CD14-positive monocyte (primary cell): ENCODE measurements at regions not wholly inside any gene's neighbourhood (a gene's known extent, or its start where the extent isn't known, plus 50 kb on each side); places are given as distances from the start of the nearest gene placed in this dataset.

Experiments used
- DNase-seq, 3 donors: peaks; one replicate each; pipeline ENCODE4 v3.0.0-alpha.2; 2011 to 2022
- H2AFZ ChIP-seq: 2 replicates; pipeline ENCODE4 v1.6.0; 2012; ENCODE audit warnings: mild to moderate bottlenecking, low read depth, low read length, inconsistent platforms; ENCODE audit not compliant: insufficient read depth, poor library complexity, severe bottlenecking
- H3K27ac ChIP-seq, 2 donors: 1 replicate in 1 of 2; 2 replicates in 1 of 2; pipeline ENCODE4 v1.5.1; 2012 to 2013; ENCODE audit warnings: low read length in 2 of 2, control low read depth in 1 of 2, inconsistent platforms in 1 of 2, low read depth in 1 of 2, mild to moderate bottlenecking in 1 of 2
- H3K27me3 ChIP-seq, 2 donors: one replicate each; pipeline versions ENCODE4 v1.6.0 to v1.6.1; 2011 to 2013; ENCODE audit warnings: low read length in 2 of 2; ENCODE audit not compliant: control insufficient read depth in 2 of 2, insufficient read depth in 2 of 2
- H3K36me3 ChIP-seq, 2 donors: replicated peaks in 1 of 2; 1 replicate in 1 of 2; 2 replicates in 1 of 2; pipeline versions ENCODE4 v1.5.1 to v1.6.1; 2012 to 2013; ENCODE audit warnings: low read length in 2 of 2, control low read depth in 1 of 2, inconsistent platforms in 1 of 2, mild to moderate bottlenecking in 1 of 2; ENCODE audit not compliant: insufficient read depth in 2 of 2, control insufficient read depth in 1 of 2
- H3K4me1 ChIP-seq, 2 donors: 1 replicate in 1 of 2; 2 replicates in 1 of 2; pipeline versions ENCODE4 v1.5.1 to v1.6.1; 2012 to 2013; ENCODE audit warnings: low read length in 2 of 2, control low read depth in 1 of 2, inconsistent platforms in 1 of 2, mild to moderate bottlenecking in 1 of 2, moderate library complexity in 1 of 2; ENCODE audit not compliant: insufficient read depth in 2 of 2, control insufficient read depth in 1 of 2
- H3K4me2 ChIP-seq: replicated peaks from 2 replicates; pipeline ENCODE3; 2012; ENCODE audit warnings: low read length, moderate library complexity, mild to moderate bottlenecking; ENCODE audit not compliant: poor library complexity, severe bottlenecking; ENCODE audit errors: extremely low read depth
- H3K4me3 ChIP-seq, 3 experiments: fragments of 200-600 bp in 1 of 3; sonication (generic) in 1 of 3; replicated peaks in 1 of 3; 1 replicate in 2 of 3; 2 replicates in 1 of 3; pipeline ENCODE4 v1.5.1; 2011 to 2013; ENCODE audit warnings: low read length in 3 of 3, mild to moderate bottlenecking in 3 of 3, control low read depth in 2 of 3, low read depth in 2 of 3, inconsistent platforms in 1 of 3, moderate library complexity in 1 of 3
- H3K79me2 ChIP-seq: 2 replicates; pipeline ENCODE4 v1.6.0; 2012; ENCODE audit warnings: mild to moderate bottlenecking, control low read depth, inconsistent platforms, low read length, moderate library complexity; ENCODE audit not compliant: insufficient read depth
- H3K9ac ChIP-seq: 2 replicates; pipeline ENCODE4 v1.6.0; 2017; ENCODE audit warnings: low read length, mild to moderate bottlenecking; ENCODE audit not compliant: insufficient read depth, poor library complexity, severe bottlenecking
- H3K9me3 ChIP-seq, 2 donors: replicated peaks in 1 of 2; 1 replicate in 1 of 2; 2 replicates in 1 of 2; pipeline versions ENCODE4 v1.5.1 to v1.6.1; 2012 to 2013; ENCODE audit warnings: low read length in 2 of 2, control low read depth in 1 of 2; ENCODE audit not compliant: control insufficient read depth in 1 of 2, insufficient read depth in 1 of 2
- H4K20me1 ChIP-seq: 2 replicates; pipeline ENCODE4 v1.6.0; 2012; ENCODE audit warnings: mild to moderate bottlenecking, low read length, control low read depth, moderate library complexity; ENCODE audit not compliant: insufficient read depth
- H3K27ac Mint-ChIP-seq, 7 donors: one replicate each; pipeline ENCODE4 v1.8.0; 2020; ENCODE audit warnings: mild to moderate bottlenecking in 7 of 7, mixed read lengths in 7 of 7, moderate library complexity in 6 of 7, inconsistent platforms in 2 of 7
- H3K27me3 Mint-ChIP-seq, 3 donors: one replicate each; pipeline ENCODE4 v1.8.0; 2021 to 2022; ENCODE audit warnings: low read depth in 3 of 3, mild to moderate bottlenecking in 3 of 3, mixed read lengths in 3 of 3, moderate library complexity in 3 of 3, inconsistent platforms in 1 of 3
- H3K36me3 Mint-ChIP-seq, 2 donors: one replicate each; pipeline ENCODE4 v1.8.0; 2020; ENCODE audit warnings: mixed read lengths in 2 of 2, inconsistent platforms in 1 of 2, mild to moderate bottlenecking in 1 of 2
- H3K4me1 Mint-ChIP-seq: one replicate; pipeline ENCODE4 v1.8.0; 2020; ENCODE audit warnings: mild to moderate bottlenecking, mixed read lengths
- H3K4me3 Mint-ChIP-seq, 2 donors: one replicate each; pipeline ENCODE4 v1.8.0; 2020; ENCODE audit warnings: mild to moderate bottlenecking in 2 of 2, mixed read lengths in 2 of 2, moderate library complexity in 1 of 2
- H3K9me3 Mint-ChIP-seq, 7 donors: one replicate each; pipeline ENCODE4 v1.8.0; 2020 to 2022; ENCODE audit warnings: mixed read lengths in 7 of 7, mild to moderate bottlenecking in 6 of 7, moderate library complexity in 6 of 7, inconsistent platforms in 2 of 7
- CTCF ChIP-seq: fragments of 200-600 bp; IDR thresholded peaks from one replicate; pipeline ENCODE4 v1.8.0; 2022; ENCODE audit warnings: antibody characterized with exemption, mild to moderate bottlenecking
- WGBS: methylation state at CpG from one replicate; pipeline ENCODE4 v1.1.5; 2013; ENCODE audit warnings: missing lambda C conversion rate; ENCODE audit not compliant: insufficient coverage; 5-methylcytosine and 5-hydroxymethylcytosine counted together
- intact Hi-C, 2 donors: fragments of 100-400 bp; cut with micrococcal nuclease; formaldehyde crosslinking; loops; one replicate each; pipeline versions ENCODE4 v1.15.0 to v1.15.1; 2023

- H3K27me3 ChIP-seq = no peaks in the 10 kb centered on the region
- H3K9me3 ChIP-seq = no peaks in the 10 kb centered on the region
- no peak overlapping the region for H3K27ac ChIP-seq
- WGBS = 90% methylated on average over 4 of the region's 10 CpGs
- no peak overlapping the region for H3K4me2 ChIP-seq
- no peak for TF ChIP-seq CTCF
- no peak overlapping the region for H3K27ac Mint-ChIP-seq
- no peaks in the 10 kb centered on the region for H3K4me1 Mint-ChIP-seq
- no peak overlapping the region for H3K4me3 Mint-ChIP-seq
- H3K36me3 Mint-ChIP-seq = no peaks in the 10 kb centered on the region
- peaks cover 0 to 3% (median 0%) of the 10 kb centered on the region in 7 donors for H3K9me3 Mint-ChIP-seq
- peaks cover 0 to 5% (median 2%) of the 10 kb centered on the region in 3 donors for H3K27me3 Mint-ChIP-seq
- H2AFZ ChIP-seq = no peak overlapping the region
- peaks cover 3% of the 10 kb centered on the region for H4K20me1 ChIP-seq
- H3K4me3 ChIP-seq = no peak overlapping the region
- intact Hi-C loops = no loop called here
- no peaks in the 10 kb centered on the region for H3K79me2 ChIP-seq
- H3K4me1 ChIP-seq = no peaks in the 10 kb centered on the region
- no peaks in the 10 kb centered on the region for H3K36me3 ChIP-seq
- no peak for DNase-seq
- no peak overlapping the region for H3K9ac ChIP-seq
Observed at GRCh38 chr6:138607478-138608433, 108.5 kb upstream of the NHSL1 start.

GRCh38 chr6:138608896-138609295 lies 109.6 kb upstream of the NHSL1 start:
- intact Hi-C loops = no loop called here
- Histone ChIP-seq H3K4me1 (no peaks in the 10 kb centered on the region), H3K79me2 (no peaks in the 10 kb centered on the region), H3K27ac (no peak overlapping the region), H3K4me2 (no peak overlapping the region), H3K4me3 (no peak overlapping the region), H3K27me3 (no peaks in the 10 kb centered on the region), H3K9me3 (no peaks in the 10 kb centered on the region), H4K20me1 (peaks cover 3% of the 10 kb centered on the region), H2AFZ (no peak overlapping the region), H3K9ac (no peak overlapping the region), H3K36me3 (no peaks in the 10 kb centered on the region)
- Mint-ChIP-seq H3K36me3 (no peaks in the 10 kb centered on the region), H3K4me3 (no peak overlapping the region), H3K4me1 (no peaks in the 10 kb centered on the region), H3K27ac (no peak overlapping the region), H3K9me3 (peaks cover 0 to 3% (median 0%) of the 10 kb centered on the region in 7 donors), H3K27me3 (peaks cover 0 to 5% (median 2%) of the 10 kb centered on the region in 3 donors)
- no peak for TF ChIP-seq CTCF
- WGBS = no CpG with 5 or more reads among the region's 1 CpG
- no peak for DNase-seq
